ENCODE measurements at regions not wholly inside any gene's neighbourhood (a gene's known extent, or its start where the extent isn't known, plus 50 kb on each side); places are given as distances from the start of the nearest gene placed in this dataset.
"Not testable (repeated sequence)": the region's sequence is repeated elsewhere in the genome, so short reads cannot be mapped to it uniquely, and the experiment has no call there.

GRCh38 chr9:66601472-66601871 is 299.1 kb upstream of the ZNF658 start:
- H3K27ac Mint-ChIP-seq; H3K9me3 Mint-ChIP-seq; H3K27me3 Mint-ChIP-seq; H3K4me1 Mint-ChIP-seq; H3K4me3 Mint-ChIP-seq; DNase-seq; ATAC-seq; H3K36me3 Mint-ChIP-seq (ENCODE audit: low read depth): not testable (repeated sequence)

GRCh38 chr9:66631521-66632046 is 268.9 kb upstream of the ZNF658 start:
- ATAC-seq; H3K4me3 Mint-ChIP-seq; H3K27me3 Mint-ChIP-seq; H3K9me3 Mint-ChIP-seq; H3K36me3 Mint-ChIP-seq (ENCODE audit: low read depth); H3K27ac Mint-ChIP-seq; DNase-seq; H3K4me1 Mint-ChIP-seq: not testable (repeated sequence)

- not testable (repeated sequence) for H3K36me3 Mint-ChIP-seq (ENCODE audit: low read depth); H3K27me3 Mint-ChIP-seq; H3K4me1 Mint-ChIP-seq; H3K9me3 Mint-ChIP-seq; ATAC-seq; DNase-seq; H3K27ac Mint-ChIP-seq; H3K4me3 Mint-ChIP-seq
Observed at GRCh38 chr9:66647675-66648074, 252.8 kb upstream of the ZNF658 start.

GRCh38 chr9:66690242-66690641 is 210.3 kb upstream of the ZNF658 start:
- H3K27me3 Mint-ChIP-seq; H3K4me1 Mint-ChIP-seq; DNase-seq; H3K9me3 Mint-ChIP-seq; H3K36me3 Mint-ChIP-seq (ENCODE audit: low read depth); H3K27ac Mint-ChIP-seq; ATAC-seq; H3K4me3 Mint-ChIP-seq: not testable (repeated sequence)

- DNase-seq; ATAC-seq; H3K4me1 Mint-ChIP-seq; H3K9me3 Mint-ChIP-seq; H3K36me3 Mint-ChIP-seq (ENCODE audit: low read depth); H3K27ac Mint-ChIP-seq; H3K27me3 Mint-ChIP-seq; H3K4me3 Mint-ChIP-seq: not testable (repeated sequence)
Observed at GRCh38 chr9:66695561-66696240, 204.8 kb upstream of the ZNF658 start.

- DNase-seq; H3K4me1 Mint-ChIP-seq; H3K27ac Mint-ChIP-seq; H3K4me3 Mint-ChIP-seq; H3K36me3 Mint-ChIP-seq (ENCODE audit: low read depth); ATAC-seq; H3K27me3 Mint-ChIP-seq; H3K9me3 Mint-ChIP-seq: not testable (repeated sequence)
Observed at GRCh38 chr9:66697343-66698065, 203.0 kb upstream of the ZNF658 start.

GRCh38 chr9:66698066-66698455 is 202.5 kb upstream of the ZNF658 start:
- not testable (repeated sequence) for H3K9me3 Mint-ChIP-seq; H3K4me3 Mint-ChIP-seq; H3K27ac Mint-ChIP-seq; H3K36me3 Mint-ChIP-seq (ENCODE audit: low read depth); DNase-seq; ATAC-seq; H3K4me1 Mint-ChIP-seq; H3K27me3 Mint-ChIP-seq

- H3K4me1 Mint-ChIP-seq; H3K9me3 Mint-ChIP-seq; ATAC-seq; H3K4me3 Mint-ChIP-seq; H3K27ac Mint-ChIP-seq; H3K27me3 Mint-ChIP-seq; DNase-seq; H3K36me3 Mint-ChIP-seq (ENCODE audit: low read depth): not testable (repeated sequence)
Observed at GRCh38 chr9:66701411-66702377, 198.8 kb upstream of the ZNF658 start.

GRCh38 chr9:66711553-66711952 is 189.0 kb upstream of the ZNF658 start:
- not testable (repeated sequence) for H3K4me3 Mint-ChIP-seq; H3K27ac Mint-ChIP-seq; H3K27me3 Mint-ChIP-seq; H3K4me1 Mint-ChIP-seq; H3K36me3 Mint-ChIP-seq (ENCODE audit: low read depth); H3K9me3 Mint-ChIP-seq; DNase-seq; ATAC-seq

- H3K27me3 Mint-ChIP-seq; ATAC-seq; H3K36me3 Mint-ChIP-seq (ENCODE audit: low read depth); DNase-seq; H3K27ac Mint-ChIP-seq; H3K4me3 Mint-ChIP-seq; H3K9me3 Mint-ChIP-seq; H3K4me1 Mint-ChIP-seq: not testable (repeated sequence)
Observed at GRCh38 chr9:66712870-66713269, 187.7 kb upstream of the ZNF658 start.

GRCh38 chr9:66713552-66713951 is 187.0 kb upstream of the ZNF658 start:
- H3K27ac Mint-ChIP-seq; DNase-seq; H3K4me1 Mint-ChIP-seq; ATAC-seq; H3K36me3 Mint-ChIP-seq (ENCODE audit: low read depth); H3K9me3 Mint-ChIP-seq; H3K27me3 Mint-ChIP-seq; H3K4me3 Mint-ChIP-seq: not testable (repeated sequence)

GRCh38 chr9:66720845-66721244 is 179.7 kb upstream of the ZNF658 start:
- not testable (repeated sequence) for H3K36me3 Mint-ChIP-seq (ENCODE audit: low read depth); H3K9me3 Mint-ChIP-seq; H3K4me3 Mint-ChIP-seq; ATAC-seq; DNase-seq; H3K4me1 Mint-ChIP-seq; H3K27ac Mint-ChIP-seq; H3K27me3 Mint-ChIP-seq

- not testable (repeated sequence) for H3K27me3 Mint-ChIP-seq; H3K9me3 Mint-ChIP-seq; ATAC-seq; H3K36me3 Mint-ChIP-seq (ENCODE audit: low read depth); DNase-seq; H3K27ac Mint-ChIP-seq; H3K4me1 Mint-ChIP-seq; H3K4me3 Mint-ChIP-seq
Observed at GRCh38 chr9:66727540-66727939, 173.0 kb upstream of the ZNF658 start.

- ATAC-seq, result not testable (repeated sequence)
Observed at GRCh38 chr9:66736686-66737085, 163.8 kb upstream of the ZNF658 start.

More at GRCh38 chr9:66736686-66737085, 163.8 kb upstream of the ZNF658 start:
- H3K27ac Mint-ChIP-seq; H3K4me1 Mint-ChIP-seq; H3K36me3 Mint-ChIP-seq (ENCODE audit: low read depth); H3K27me3 Mint-ChIP-seq; H3K9me3 Mint-ChIP-seq; H3K4me3 Mint-ChIP-seq; DNase-seq: not testable (repeated sequence)

Data from activated naive CD8-positive, alpha-beta T cell treated with anti-CD3 and anti-CD28 coated beads, Interleukin-2, amount 50 U/mL, for 24 hours (primary cell).